Endothelial cell of umbilical vein (primary cell): ENCODE measurements at regions not wholly inside any gene's neighbourhood (a gene's known extent, or its start where the extent isn't known, plus 50 kb on each side); places are given as distances from the start of the nearest gene placed in this dataset.

ENCODE experiments used
- BruUV-seq: library from RNA; stranded (reverse); fragments of 400-500 nt; replicated peaks from 2 replicates; lab custom pipeline; 2021; lab: Mats Ljungman, UMichigan
- CTCF ChIA-PET: fragments of 300-600, 350-600 bp; sonication (Branson Sonifier 250); formaldehyde crosslinking; loops from one replicate; lab custom pipeline; 2021; ENCODE audit warnings: antibody characterized with exemption, inconsistent platforms; lab: Charles Lee
- POLR2A ChIA-PET: fragments of 300-600, 350-600 bp; sonication (Branson Sonifier 250); formaldehyde crosslinking; loops from one replicate; lab custom pipeline; 2021; ENCODE audit warnings: antibody characterized with exemption, inconsistent platforms; lab: Charles Lee
- DNase-seq: peaks from one replicate; pipeline ENCODE4 v3.0.0-alpha.2; 2011; ENCODE audit warnings: low read depth, low spot score
- FAIRE-seq: peaks from 2 replicates; lab custom pipeline; 2011; peaks lifted over from hg19 to GRCh38; lab: Jason Lieb, UNC
- H2AFZ ChIP-seq: 2 replicates; pipeline ENCODE4 v1.6.0; 2012; ENCODE audit warnings: low read depth, low read length, control low read depth, inconsistent platforms
- H3K27ac ChIP-seq: 2 replicates; pipeline ENCODE4 v1.5.1; 2011; ENCODE audit warnings: low read depth, mild to moderate bottlenecking, control low read depth, low read length, moderate library complexity; ENCODE audit not compliant: insufficient read depth
- H3K27me3 ChIP-seq, 2 experiments: 2 replicates each; pipeline versions ENCODE4 v1.6.0 to v1.6.1; 2011; ENCODE audit warnings: low read length in 2 of 2, mixed read lengths in 1 of 2; ENCODE audit not compliant: control insufficient read depth in 2 of 2, insufficient read depth in 2 of 2
- H3K36me3 ChIP-seq, 2 experiments: 2 replicates in 1 of 2; 3 replicates in 1 of 2; pipeline ENCODE4 v1.5.1; 2011; ENCODE audit warnings: low read length in 2 of 2, mild to moderate bottlenecking in 1 of 2, moderate library complexity in 1 of 2; ENCODE audit not compliant: control insufficient read depth in 2 of 2, insufficient read depth in 2 of 2; ENCODE audit errors: extremely low read depth in 1 of 2
- H3K4me1 ChIP-seq: 3 replicates; pipeline ENCODE4 v1.5.1; 2011; ENCODE audit warnings: mild to moderate bottlenecking, low read length; ENCODE audit not compliant: control insufficient read depth, insufficient read depth; ENCODE audit errors: extremely low read depth
- H3K4me2 ChIP-seq: 2 replicates; pipeline ENCODE4 v1.6.1; 2011; ENCODE audit warnings: low read length, control low read depth, mixed read lengths; ENCODE audit not compliant: insufficient read depth
- H3K4me3 ChIP-seq, 3 experiments: fragments of 200-600 bp in 1 of 3; sonication (generic), shearing (Covaris generic) in 1 of 3; replicated peaks in 1 of 3; 2 replicates each; pipeline ENCODE4 v1.5.1; 2011 to 2016; ENCODE audit warnings: control low read depth in 3 of 3, low read length in 3 of 3, mild to moderate bottlenecking in 2 of 3, inconsistent platforms in 1 of 3, low read depth in 1 of 3, moderate library complexity in 1 of 3; ENCODE audit not compliant: insufficient read depth in 1 of 3
- H3K79me2 ChIP-seq: 2 replicates; pipeline ENCODE4 v1.6.0; 2012; ENCODE audit warnings: low read length, inconsistent platforms; ENCODE audit not compliant: control insufficient read depth, insufficient read depth
- H3K9ac ChIP-seq: replicated peaks from 2 replicates; pipeline ENCODE3; 2011; ENCODE audit warnings: low read length, control low read depth; ENCODE audit not compliant: insufficient read depth; ENCODE audit errors: extremely low read depth
- H3K9me1 ChIP-seq: replicated peaks from 3 replicates; pipeline ENCODE4 v1.6.0; 2011; ENCODE audit warnings: mild to moderate bottlenecking, low read length; ENCODE audit not compliant: control insufficient read depth, insufficient read depth; ENCODE audit errors: extremely low read depth
- H3K9me3 ChIP-seq: replicated peaks from 2 replicates; pipeline ENCODE4 v1.5.1; 2012; ENCODE audit warnings: low read length, inconsistent platforms; ENCODE audit not compliant: control insufficient read depth, insufficient read depth
- H4K20me1 ChIP-seq: replicated peaks from 2 replicates; pipeline ENCODE3; 2011; ENCODE audit warnings: mild to moderate bottlenecking, low read length; ENCODE audit not compliant: control insufficient read depth, insufficient read depth; ENCODE audit errors: extremely low read depth
- CTCF ChIP-seq, 2 donors: IDR thresholded peaks; 1 replicate in 1 of 2; 2 replicates in 1 of 2; pipeline ENCODE4 v1.5.1; 2011; ENCODE audit warnings: low read length in 2 of 2, mild to moderate bottlenecking in 2 of 2, moderate library complexity in 2 of 2, control low read depth in 1 of 2, inconsistent platforms in 1 of 2, low read depth in 1 of 2; ENCODE audit not compliant: insufficient read depth in 1 of 2; ENCODE audit errors: extremely low read depth in 1 of 2
- GATA2 ChIP-seq: IDR thresholded peaks from 2 replicates; pipeline ENCODE4 v1.7.0; 2011; ENCODE audit warnings: low read depth, mild to moderate bottlenecking, moderate library complexity, mixed read lengths, low read length; ENCODE audit not compliant: insufficient read length, insufficient read depth
- JUN ChIP-seq: IDR thresholded peaks from 2 replicates; pipeline ENCODE4 v1.6.1; 2011; ENCODE audit warnings: borderline replicate concordance, low read depth; ENCODE audit not compliant: insufficient read length, insufficient read depth
- MAX ChIP-seq: IDR thresholded peaks from 2 replicates; pipeline ENCODE4 v1.6.1; 2011; ENCODE audit not compliant: insufficient read depth, insufficient read length
- MYC ChIP-seq: IDR thresholded peaks from one replicate; pipeline ENCODE4 v1.6.1; 2011; ENCODE audit warnings: mild to moderate bottlenecking, low read depth, low read length
- POLR2A ChIP-seq: IDR thresholded peaks from 2 replicates; pipeline ENCODE4 v1.6.1; 2012; ENCODE audit warnings: low read depth, mild to moderate bottlenecking, control low read depth, low read length
- POLR2AphosphoS5 ChIP-seq: IDR thresholded peaks from 2 replicates; pipeline ENCODE4 v1.6.1; 2012; ENCODE audit warnings: low read depth, mild to moderate bottlenecking, control low read depth, low read length, moderate library complexity; ENCODE audit not compliant: insufficient read depth
- dilution Hi-C: fragments of 300-500 bp; cut with MboI; formaldehyde crosslinking; loops from one replicate; pipeline ENCODE4 v1.15.0; 2019; ENCODE audit warnings: low sequenced_read_pairs; ENCODE audit not compliant: extremely low pct_ligation_motif_present
- intact Hi-C: fragments of 100-400 bp; cut with micrococcal nuclease; formaldehyde crosslinking; loops from one replicate; pipeline ENCODE4 v1.10.0; 2022

GRCh38 chr18:65343571-65343970 is 407.2 kb upstream of the CDH7 start:
- Histone ChIP-seq H3K27ac (no peak overlapping the region), H3K79me2 (no peaks in the 10 kb centered on the region), H3K4me2 (no peak overlapping the region), H2AFZ (no peak overlapping the region), H3K36me3 (no peaks in the 10 kb centered on the region), H3K9me3 (no peaks in the 10 kb centered on the region), H3K9me1 (no peaks in the 10 kb centered on the region), H4K20me1 (no peaks in the 10 kb centered on the region), H3K9ac (no peak overlapping the region), H3K27me3 (no peaks in the 10 kb centered on the region), H3K4me3 (no peak overlapping the region), H3K4me1 (no peaks in the 10 kb centered on the region)
- dilution Hi-C loops: no loop called here
- CTCF ChIA-PET: no interaction called here
- intact Hi-C loops: no loop called here
- DNase-seq: no peak
- POLR2A ChIA-PET: no interaction called here
- FAIRE-seq: no peak
- TF ChIP-seq MYC (no peak), JUN (no peak), CTCF (IDR thresholded peaks at IDR 0.05; ENCODE audit: extremely low read depth in 1 of 2, insufficient read depth in 1 of 2, low read depth in 1 of 2, low read length in 2 of 2) (no peak), POLR2AphosphoS5 (no peak), MAX (no peak), POLR2A (no peak), GATA2 (no peak)
- BruUV-seq: no TSS peak
